GM23338 (cell line): ENCODE measurements at regions not wholly inside any gene's neighbourhood (a gene's known extent, or its start where the extent isn't known, plus 50 kb on each side); places are given as distances from the start of the nearest gene placed in this dataset.

Source experiments
- ATAC-seq: fragments of 200-7000 bp; cut with Tn5 transposase; 3 replicates; pipeline ENCODE4 v1.9.1; 2020
- DNase-seq: peaks from one replicate; pipeline ENCODE4 v3.0.0-alpha.2; 2015; ENCODE audit warnings: low spot score
- H2AFZ ChIP-seq: fragments of 200-600 bp; sonication (generic); 2 replicates; pipeline ENCODE4 v1.8.0; 2016; ENCODE audit warnings: antibody characterized with exemption, mild to moderate bottlenecking, moderate library complexity
- H3F3A ChIP-seq: fragments of 200-600 bp; sonication (generic); replicated peaks from 2 replicates; pipeline ENCODE4 v1.8.0; 2017; ENCODE audit warnings: antibody characterized with exemption, mixed run types, low read depth
- H3K27ac ChIP-seq: fragments of 200-600 bp; sonication (generic); 2 replicates; pipeline ENCODE4 v1.6.1; 2016; ENCODE audit warnings: low read depth
- H3K27me3 ChIP-seq: fragments of 200-600 bp; sonication (generic); 2 replicates; pipeline ENCODE4 v1.8.0; 2016; ENCODE audit warnings: mild to moderate bottlenecking, mixed run types, moderate library complexity; ENCODE audit not compliant: insufficient read depth
- H3K36me3 ChIP-seq: fragments of 200-600 bp; sonication (generic); 2 replicates; pipeline ENCODE4 v1.8.0; 2016; ENCODE audit warnings: mild to moderate bottlenecking; ENCODE audit not compliant: insufficient read depth
- H3K4me1 ChIP-seq: fragments of 200-600 bp; sonication (generic); 2 replicates; pipeline ENCODE4 v1.8.0; 2016; ENCODE audit warnings: mild to moderate bottlenecking, moderate library complexity; ENCODE audit not compliant: insufficient read depth
- H3K4me2 ChIP-seq: fragments of 200-600 bp; sonication (generic); 2 replicates; pipeline ENCODE4 v1.7.1; 2017; ENCODE audit warnings: mixed run types
- H3K4me3 ChIP-seq: fragments of 200-600 bp; sonication (generic); 2 replicates; pipeline ENCODE4 v1.6.1; 2016; ENCODE audit warnings: mixed run types
- H3K79me2 ChIP-seq: fragments of 200-600 bp; sonication (generic); replicated peaks from 2 replicates; pipeline ENCODE4 v1.8.0; 2017; ENCODE audit warnings: mild to moderate bottlenecking; ENCODE audit not compliant: insufficient read depth
- H3K9me2 ChIP-seq: fragments of 200-600 bp; sonication (generic); 2 replicates; pipeline ENCODE4 v1.8.0; 2017; ENCODE audit not compliant: insufficient read depth
- H4K20me1 ChIP-seq: fragments of 200-600 bp; sonication (generic); replicated peaks from 2 replicates; pipeline ENCODE4 v1.8.0; 2017; ENCODE audit warnings: mild to moderate bottlenecking; ENCODE audit not compliant: insufficient read depth
- H3K27ac Mint-ChIP-seq: 2 replicates; pipeline ENCODE4 v1.8.0; 2020; ENCODE audit warnings: inconsistent platforms, mild to moderate bottlenecking, moderate library complexity, mixed read lengths
- H3K27me3 Mint-ChIP-seq: 3 replicates; pipeline ENCODE4 v1.8.0; 2022; ENCODE audit warnings: low read depth, mild to moderate bottlenecking, moderate library complexity, mixed read lengths, inconsistent platforms; ENCODE audit not compliant: insufficient read depth, poor library complexity
- H3K36me3 Mint-ChIP-seq: 3 replicates; pipeline ENCODE4 v1.8.0; 2021; ENCODE audit warnings: low read depth, mild to moderate bottlenecking, inconsistent platforms, moderate library complexity, mixed read lengths
- H3K4me1 Mint-ChIP-seq: 3 replicates; pipeline ENCODE4 v1.8.0; 2020; ENCODE audit warnings: mild to moderate bottlenecking, inconsistent platforms, mixed read lengths
- H3K4me3 Mint-ChIP-seq: 3 replicates; pipeline ENCODE4 v1.8.0; 2021; ENCODE audit warnings: moderate library complexity, mild to moderate bottlenecking, inconsistent platforms, mixed read lengths
- H3K9me3 Mint-ChIP-seq: 3 replicates; pipeline ENCODE4 v1.8.0; 2020; ENCODE audit warnings: moderate library complexity, mild to moderate bottlenecking, inconsistent platforms, mixed read lengths
- EZH2phosphoT487 ChIP-seq: fragments of 200-600 bp; sonication (generic); IDR thresholded peaks from one replicate; pipeline ENCODE4 v1.8.1; 2018; ENCODE audit warnings: antibody characterized with exemption; ENCODE audit not compliant: unreplicated experiment
- JUNB ChIP-seq: IDR thresholded peaks from one replicate; pipeline ENCODE4 v1.6.1; 2016; ENCODE audit warnings: antibody characterized with exemption; ENCODE audit not compliant: unreplicated experiment
- POLR2AphosphoS5 ChIP-seq: IDR thresholded peaks from 2 replicates; pipeline ENCODE4 v1.6.1; 2016; ENCODE audit warnings: antibody characterized with exemption, low read depth
- ZNF331 ChIP-seq: fragments of 250-450 bp; sonication (Bioruptor Pico); IDR thresholded peaks from 2 replicates; pipeline ENCODE4 v1.5.0; 2020; ENCODE audit warnings: low read depth, mild to moderate bottlenecking, moderate library complexity
- TF ChIP-seq, protein P1 (sequence below), 2 experiments: fragments of 200-600 bp in 1 of 2; sonication (generic) in 1 of 2; conservative IDR thresholded peaks; 2 replicates each; pipeline versions ENCODE4 v1.5.1 to v1.6.1; 2016 to 2017; ENCODE audit warnings: antibody characterized with exemption in 2 of 2, low read depth in 2 of 2, mild to moderate bottlenecking in 2 of 2, moderate library complexity in 1 of 2
- TF ChIP-seq, protein P2 (sequence below): fragments of 250-450 bp; sonication (Bioruptor Pico); IDR thresholded peaks from 2 replicates; pipeline ENCODE4 v1.5.0; 2020; ENCODE audit warnings: mild to moderate bottlenecking, moderate library complexity

DNA sequence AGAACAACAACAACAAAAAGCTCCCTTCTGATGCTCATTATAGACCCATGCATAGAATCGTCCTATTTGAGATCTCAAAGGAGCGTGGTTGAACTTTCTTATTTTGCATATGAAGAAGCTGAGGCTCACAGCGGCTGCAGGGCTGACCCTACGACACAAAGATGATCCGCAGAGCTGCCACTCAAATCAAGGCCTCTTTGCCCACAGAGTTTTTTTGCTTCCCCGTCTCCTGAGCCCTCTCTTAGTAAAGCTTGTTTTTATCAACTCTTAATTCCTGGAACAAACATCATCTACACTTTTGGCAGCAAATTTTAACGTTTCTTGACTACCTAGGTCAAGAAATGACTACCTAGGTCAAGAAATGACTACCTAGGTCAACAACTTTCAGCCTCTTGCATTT, 73.7 kb downstream of the C16orf95 start:
- Histone ChIP-seq H3F3A (no peaks in the 10 kb centered on the region), H3K4me1 (peaks cover 13% of the 10 kb centered on the region), H3K9me2 (no peaks in the 10 kb centered on the region), H3K4me2 (peak overlapping the region; percentile 54), H3K4me3 (0 out of 2 replicates have a peak overlapping the region, but pooled peaks have one; percentile 16), H3K79me2 (no peaks in the 10 kb centered on the region), H2AFZ (peak overlapping the region; percentile 88; the same call in 1 of the 2 replicates), H4K20me1 (no peaks in the 10 kb centered on the region), H3K27me3 (no peaks in the 10 kb centered on the region), H3K36me3 (no peaks in the 10 kb centered on the region), H3K27ac (peak overlapping the region; percentile 33; the same call in 1 of the 2 replicates)
- TF ChIP-seq EZH2phosphoT487 (no peak), POLR2AphosphoS5 (no peak), JUNB (no peak), ZNF331 (no peak)
- TF ChIP-seq, protein P1, sequence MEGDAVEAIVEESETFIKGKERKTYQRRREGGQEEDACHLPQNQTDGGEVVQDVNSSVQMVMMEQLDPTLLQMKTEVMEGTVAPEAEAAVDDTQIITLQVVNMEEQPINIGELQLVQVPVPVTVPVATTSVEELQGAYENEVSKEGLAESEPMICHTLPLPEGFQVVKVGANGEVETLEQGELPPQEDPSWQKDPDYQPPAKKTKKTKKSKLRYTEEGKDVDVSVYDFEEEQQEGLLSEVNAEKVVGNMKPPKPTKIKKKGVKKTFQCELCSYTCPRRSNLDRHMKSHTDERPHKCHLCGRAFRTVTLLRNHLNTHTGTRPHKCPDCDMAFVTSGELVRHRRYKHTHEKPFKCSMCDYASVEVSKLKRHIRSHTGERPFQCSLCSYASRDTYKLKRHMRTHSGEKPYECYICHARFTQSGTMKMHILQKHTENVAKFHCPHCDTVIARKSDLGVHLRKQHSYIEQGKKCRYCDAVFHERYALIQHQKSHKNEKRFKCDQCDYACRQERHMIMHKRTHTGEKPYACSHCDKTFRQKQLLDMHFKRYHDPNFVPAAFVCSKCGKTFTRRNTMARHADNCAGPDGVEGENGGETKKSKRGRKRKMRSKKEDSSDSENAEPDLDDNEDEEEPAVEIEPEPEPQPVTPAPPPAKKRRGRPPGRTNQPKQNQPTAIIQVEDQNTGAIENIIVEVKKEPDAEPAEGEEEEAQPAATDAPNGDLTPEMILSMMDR (conservative IDR thresholded peaks at IDR 0.05; ENCODE audit: low read depth in 2 of 2): no peak
- TF ChIP-seq, protein P2, sequence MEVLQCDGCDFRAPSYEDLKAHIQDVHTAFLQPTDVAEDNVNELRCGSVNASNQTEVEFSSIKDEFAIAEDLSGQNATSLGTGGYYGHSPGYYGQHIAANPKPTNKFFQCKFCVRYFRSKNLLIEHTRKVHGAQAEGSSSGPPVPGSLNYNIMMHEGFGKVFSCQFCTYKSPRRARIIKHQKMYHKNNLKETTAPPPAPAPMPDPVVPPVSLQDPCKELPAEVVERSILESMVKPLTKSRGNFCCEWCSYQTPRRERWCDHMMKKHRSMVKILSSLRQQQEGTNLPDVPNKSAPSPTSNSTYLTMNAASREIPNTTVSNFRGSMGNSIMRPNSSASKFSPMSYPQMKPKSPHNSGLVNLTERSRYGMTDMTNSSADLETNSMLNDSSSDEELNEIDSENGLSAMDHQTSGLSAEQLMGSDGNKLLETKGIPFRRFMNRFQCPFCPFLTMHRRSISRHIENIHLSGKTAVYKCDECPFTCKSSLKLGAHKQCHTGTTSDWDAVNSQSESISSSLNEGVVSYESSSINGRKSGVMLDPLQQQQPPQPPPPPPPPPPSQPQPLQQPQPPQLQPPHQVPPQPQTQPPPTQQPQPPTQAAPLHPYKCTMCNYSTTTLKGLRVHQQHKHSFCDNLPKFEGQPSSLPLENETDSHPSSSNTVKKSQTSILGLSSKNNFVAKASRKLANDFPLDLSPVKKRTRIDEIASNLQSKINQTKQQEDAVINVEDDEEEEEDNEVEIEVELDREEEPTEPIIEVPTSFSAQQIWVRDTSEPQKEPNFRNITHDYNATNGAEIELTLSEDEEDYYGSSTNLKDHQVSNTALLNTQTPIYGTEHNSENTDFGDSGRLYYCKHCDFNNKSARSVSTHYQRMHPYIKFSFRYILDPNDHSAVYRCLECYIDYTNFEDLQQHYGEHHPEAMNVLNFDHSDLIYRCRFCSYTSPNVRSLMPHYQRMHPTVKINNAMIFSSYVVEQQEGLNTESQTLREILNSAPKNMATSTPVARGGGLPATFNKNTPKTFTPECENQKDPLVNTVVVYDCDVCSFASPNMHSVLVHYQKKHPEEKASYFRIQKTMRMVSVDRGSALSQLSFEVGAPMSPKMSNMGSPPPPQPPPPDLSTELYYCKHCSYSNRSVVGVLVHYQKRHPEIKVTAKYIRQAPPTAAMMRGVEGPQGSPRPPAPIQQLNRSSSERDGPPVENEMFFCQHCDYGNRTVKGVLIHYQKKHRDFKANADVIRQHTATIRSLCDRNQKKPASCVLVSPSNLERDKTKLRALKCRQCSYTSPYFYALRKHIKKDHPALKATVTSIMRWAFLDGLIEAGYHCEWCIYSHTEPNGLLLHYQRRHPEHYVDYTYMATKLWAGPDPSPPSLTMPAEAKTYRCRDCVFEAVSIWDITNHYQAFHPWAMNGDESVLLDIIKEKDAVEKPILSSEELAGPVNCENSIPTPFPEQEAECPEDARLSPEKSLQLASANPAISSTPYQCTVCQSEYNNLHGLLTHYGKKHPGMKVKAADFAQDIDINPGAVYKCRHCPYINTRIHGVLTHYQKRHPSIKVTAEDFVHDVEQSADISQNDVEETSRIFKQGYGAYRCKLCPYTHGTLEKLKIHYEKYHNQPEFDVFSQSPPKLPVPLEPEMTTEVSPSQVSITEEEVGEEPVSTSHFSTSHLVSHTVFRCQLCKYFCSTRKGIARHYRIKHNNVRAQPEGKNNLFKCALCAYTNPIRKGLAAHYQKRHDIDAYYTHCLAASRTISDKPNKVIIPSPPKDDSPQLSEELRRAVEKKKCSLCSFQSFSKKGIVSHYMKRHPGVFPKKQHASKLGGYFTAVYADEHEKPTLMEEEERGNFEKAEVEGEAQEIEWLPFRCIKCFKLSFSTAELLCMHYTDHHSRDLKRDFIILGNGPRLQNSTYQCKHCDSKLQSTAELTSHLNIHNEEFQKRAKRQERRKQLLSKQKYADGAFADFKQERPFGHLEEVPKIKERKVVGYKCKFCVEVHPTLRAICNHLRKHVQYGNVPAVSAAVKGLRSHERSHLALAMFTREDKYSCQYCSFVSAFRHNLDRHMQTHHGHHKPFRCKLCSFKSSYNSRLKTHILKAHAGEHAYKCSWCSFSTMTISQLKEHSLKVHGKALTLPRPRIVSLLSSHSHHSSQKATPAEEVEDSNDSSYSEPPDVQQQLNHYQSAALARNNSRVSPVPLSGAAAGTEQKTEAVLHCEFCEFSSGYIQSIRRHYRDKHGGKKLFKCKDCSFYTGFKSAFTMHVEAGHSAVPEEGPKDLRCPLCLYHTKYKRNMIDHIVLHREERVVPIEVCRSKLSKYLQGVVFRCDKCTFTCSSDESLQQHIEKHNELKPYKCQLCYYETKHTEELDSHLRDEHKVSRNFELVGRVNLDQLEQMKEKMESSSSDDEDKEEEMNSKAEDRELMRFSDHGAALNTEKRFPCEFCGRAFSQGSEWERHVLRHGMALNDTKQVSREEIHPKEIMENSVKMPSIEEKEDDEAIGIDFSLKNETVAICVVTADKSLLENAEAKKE (CRISPR knock-in tag): no peak
- DNase-seq (peak; percentile 16), ATAC-seq (peak; percentile 69)
- peak overlapping the region; percentile 46; the same call in 1 of the 2 replicates for H3K27ac Mint-ChIP-seq
- H3K4me3 Mint-ChIP-seq: no peak overlapping the region; the same call in 2 of the 3 replicates
- no peaks in the 10 kb centered on the region for H3K9me3 Mint-ChIP-seq
- no peaks in the 10 kb centered on the region for H3K36me3 Mint-ChIP-seq
- H3K4me1 Mint-ChIP-seq: peaks cover 23% of the 10 kb centered on the region
- peaks cover 4% of the 10 kb centered on the region for H3K27me3 Mint-ChIP-seq
